DND-41 (cell line): ENCODE measurements at regions not wholly inside any gene's neighbourhood (a gene's known extent, or its start where the extent isn't known, plus 50 kb on each side); places are given as distances from the start of the nearest gene placed in this dataset.

Source experiments
- EZH2 ChIP-seq: IDR thresholded peaks from 3 replicates; pipeline ENCODE4 v1.6.1; 2012; ENCODE audit warnings: borderline replicate concordance, low read depth, mild to moderate bottlenecking, moderate library complexity, low read length, inconsistent platforms; ENCODE audit not compliant: severe bottlenecking
- TF ChIP-seq, protein P1 (sequence below): IDR thresholded peaks from 2 replicates; pipeline ENCODE4 v1.5.1; 2012; ENCODE audit warnings: borderline replicate concordance, low read length, moderate library complexity, mild to moderate bottlenecking; ENCODE audit not compliant: poor library complexity, severe bottlenecking; ENCODE audit errors: extremely low read depth

DNA sequence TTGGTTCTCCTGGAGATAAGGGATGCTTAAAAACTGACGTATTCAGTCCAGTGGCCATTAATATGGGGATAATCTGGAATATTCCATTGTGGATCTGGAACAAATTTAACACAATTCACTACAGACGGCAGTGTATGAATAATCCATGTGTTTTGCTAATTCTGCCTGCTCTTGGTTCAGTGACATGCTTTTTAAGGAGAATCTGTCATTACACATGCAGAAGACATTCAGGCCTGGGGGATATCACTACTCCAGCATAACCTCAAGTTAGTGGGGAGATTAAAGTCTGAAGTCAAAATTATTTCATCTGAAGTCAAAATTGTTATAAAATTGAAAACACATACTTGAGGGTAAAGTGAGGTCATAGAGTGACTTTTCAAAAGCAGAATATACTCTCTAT is 789.3 kb downstream of the USP25 start:
- no peak for TF ChIP-seq EZH2
- TF ChIP-seq, protein P1, sequence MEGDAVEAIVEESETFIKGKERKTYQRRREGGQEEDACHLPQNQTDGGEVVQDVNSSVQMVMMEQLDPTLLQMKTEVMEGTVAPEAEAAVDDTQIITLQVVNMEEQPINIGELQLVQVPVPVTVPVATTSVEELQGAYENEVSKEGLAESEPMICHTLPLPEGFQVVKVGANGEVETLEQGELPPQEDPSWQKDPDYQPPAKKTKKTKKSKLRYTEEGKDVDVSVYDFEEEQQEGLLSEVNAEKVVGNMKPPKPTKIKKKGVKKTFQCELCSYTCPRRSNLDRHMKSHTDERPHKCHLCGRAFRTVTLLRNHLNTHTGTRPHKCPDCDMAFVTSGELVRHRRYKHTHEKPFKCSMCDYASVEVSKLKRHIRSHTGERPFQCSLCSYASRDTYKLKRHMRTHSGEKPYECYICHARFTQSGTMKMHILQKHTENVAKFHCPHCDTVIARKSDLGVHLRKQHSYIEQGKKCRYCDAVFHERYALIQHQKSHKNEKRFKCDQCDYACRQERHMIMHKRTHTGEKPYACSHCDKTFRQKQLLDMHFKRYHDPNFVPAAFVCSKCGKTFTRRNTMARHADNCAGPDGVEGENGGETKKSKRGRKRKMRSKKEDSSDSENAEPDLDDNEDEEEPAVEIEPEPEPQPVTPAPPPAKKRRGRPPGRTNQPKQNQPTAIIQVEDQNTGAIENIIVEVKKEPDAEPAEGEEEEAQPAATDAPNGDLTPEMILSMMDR: no peak
